HG03378 (cell line): ENCODE measurements at regions not wholly inside any gene's neighbourhood (a gene's known extent, or its start where the extent isn't known, plus 50 kb on each side); places are given as distances from the start of the nearest gene placed in this dataset.
"Not testable (repeated sequence)": the region's sequence is repeated elsewhere in the genome, so short reads cannot be mapped to it uniquely, and the experiment has no call there.

Experiments
- ATAC-seq: cut with Tn5 transposase; IDR thresholded peaks from one replicate; pipeline ENCODE4 v1.9.1; 2021; ENCODE audit warnings: mild to moderate bottlenecking, moderate library complexity; ENCODE audit not compliant: unreplicated experiment

- ATAC-seq, result no peak
These were observed 972.8 kb downstream of the PLOD2 start for GRCh38 chr3:145188079-145188770.

GRCh38 chr3:145190138-145190537 is 970.8 kb downstream of the PLOD2 start:
- ATAC-seq, result no peak

GRCh38 chr3:145190761-145191160 is 970.2 kb downstream of the PLOD2 start:
- no peak for ATAC-seq

GRCh38 chr3:145191543-145191942 is 969.4 kb downstream of the PLOD2 start:
- ATAC-seq, result no peak

- ATAC-seq, result no peak
These were observed 963.7 kb downstream of the PLOD2 start for GRCh38 chr3:145197051-145197820.

GRCh38 chr3:145197821-145198220 is 963.2 kb downstream of the PLOD2 start:
- no peak for ATAC-seq

GRCh38 chr3:145209561-145209960 is 951.4 kb downstream of the PLOD2 start:
- no peak for ATAC-seq

- ATAC-seq, result no peak
These were observed 941.4 kb downstream of the PLOD2 start for GRCh38 chr3:145219355-145220235.

GRCh38 chr3:145224886-145225285 is 936.1 kb downstream of the PLOD2 start:
- no peak for ATAC-seq

GRCh38 chr3:145243875-145244274 is 917.1 kb downstream of the PLOD2 start:
- ATAC-seq, result no peak

- ATAC-seq, result no peak
These were observed 916.7 kb downstream of the PLOD2 start for GRCh38 chr3:145244327-145244726.

- ATAC-seq, result no peak
These were observed 914.7 kb downstream of the PLOD2 start for GRCh38 chr3:145246291-145246690.

GRCh38 chr3:145248928-145249327 is 912.1 kb downstream of the PLOD2 start:
- ATAC-seq, result no peak

GRCh38 chr3:145251311-145251710 is 909.7 kb downstream of the PLOD2 start:
- no peak for ATAC-seq

GRCh38 chr3:145257967-145258366 is 903.0 kb downstream of the PLOD2 start:
- not testable (repeated sequence) for ATAC-seq

- ATAC-seq, result no peak
These were observed 901.7 kb downstream of the PLOD2 start for GRCh38 chr3:145259166-145259880.

- ATAC-seq, result not testable (repeated sequence)
These were observed 897.5 kb downstream of the PLOD2 start for GRCh38 chr3:145263458-145263857.

GRCh38 chr3:145266368-145266767 is 894.6 kb downstream of the PLOD2 start:
- ATAC-seq, result no peak

GRCh38 chr3:145269106-145269505 is 891.9 kb downstream of the PLOD2 start:
- no peak for ATAC-seq

GRCh38 chr3:145272684-145273083 is 888.3 kb downstream of the PLOD2 start:
- no peak for ATAC-seq

GRCh38 chr3:145282505-145282904 is 878.5 kb downstream of the PLOD2 start:
- ATAC-seq, result no peak
